ENCODE measurements at regions not wholly inside any gene's neighbourhood (a gene's known extent, or its start where the extent isn't known, plus 50 kb on each side); places are given as distances from the start of the nearest gene placed in this dataset.

DNA sequence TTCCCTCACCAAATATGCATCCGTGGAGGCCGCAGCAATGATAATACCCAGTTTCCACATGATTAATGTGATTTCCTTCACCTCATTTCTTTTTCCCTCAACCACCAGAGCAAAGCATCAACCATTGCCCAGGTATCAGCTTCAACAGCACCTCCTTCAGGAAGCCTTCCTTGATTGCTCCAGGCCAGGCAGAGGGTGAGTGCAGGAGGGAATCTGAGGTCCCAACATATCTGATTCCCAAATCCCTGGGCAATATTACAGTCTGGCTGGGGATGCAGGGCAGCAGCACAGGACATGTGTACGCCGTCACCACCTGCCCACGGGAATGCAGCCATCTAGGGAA is 142.4 kb upstream of the MYCN start:
- DNase-seq (ENCODE audit: extremely low read depth in 1 of 11, low read depth in 9 of 11, low spot score in 4 of 11), result no peak

DNA sequence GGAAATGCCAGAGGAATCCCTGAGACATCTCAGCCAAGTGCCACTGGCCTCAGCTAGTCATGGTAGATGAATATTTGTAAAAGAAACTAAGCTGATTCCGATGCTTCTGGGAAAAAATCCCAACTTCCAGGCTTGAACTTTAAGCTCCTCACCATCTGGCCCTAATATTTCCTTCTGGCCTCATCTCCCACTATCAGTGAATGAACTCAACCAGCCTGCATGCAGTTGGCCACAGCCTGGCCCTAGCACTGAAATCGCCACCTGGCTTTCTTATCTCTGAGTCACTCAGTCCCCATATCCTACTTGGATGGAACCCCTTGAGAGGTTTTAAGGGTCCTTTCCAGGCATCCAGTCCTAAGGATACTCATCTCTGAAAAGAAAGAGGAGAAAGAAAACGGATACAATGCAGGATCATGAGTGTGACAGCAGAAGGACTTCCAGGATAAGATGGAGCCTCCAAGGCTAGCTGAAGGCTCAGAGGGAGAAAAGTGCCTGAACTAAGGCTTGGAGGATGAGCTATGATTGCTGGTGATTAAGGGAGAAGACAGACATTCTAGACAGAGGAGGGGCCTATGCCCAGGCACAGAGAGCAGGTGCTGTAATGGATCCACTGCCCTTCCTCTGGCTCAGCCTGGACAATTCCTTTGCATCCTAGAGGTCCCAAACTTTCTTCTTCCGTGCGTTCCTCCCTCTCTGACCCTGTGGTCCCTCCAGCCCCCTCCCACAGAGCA is 141.5 kb upstream of the MYCN start:
- no peak for DNase-seq (ENCODE audit: extremely low read depth in 1 of 11, low read depth in 9 of 11, low spot score in 4 of 11)

DNA sequence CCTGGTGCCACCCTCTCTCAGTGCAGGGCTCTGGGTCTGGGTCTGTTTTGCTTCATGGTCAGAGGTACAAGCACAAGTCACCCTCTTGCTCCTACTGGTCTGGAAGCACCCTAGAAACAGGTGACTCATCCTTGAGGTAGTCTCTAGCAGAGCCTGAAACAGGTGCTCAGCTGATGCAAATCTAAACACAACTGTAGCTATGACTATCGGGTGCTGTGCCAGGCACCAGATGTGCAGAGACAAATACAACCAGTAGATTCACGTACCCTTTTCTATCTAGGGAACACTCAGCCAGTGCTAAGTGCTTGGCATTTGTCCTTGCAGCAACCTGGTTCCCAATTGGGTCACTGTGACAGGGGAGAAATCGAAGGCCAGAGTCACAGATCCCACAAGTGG is 140.9 kb upstream of the MYCN start:
- no peak for DNase-seq (ENCODE audit: extremely low read depth in 1 of 11, low read depth in 9 of 11, low spot score in 4 of 11)

DNA sequence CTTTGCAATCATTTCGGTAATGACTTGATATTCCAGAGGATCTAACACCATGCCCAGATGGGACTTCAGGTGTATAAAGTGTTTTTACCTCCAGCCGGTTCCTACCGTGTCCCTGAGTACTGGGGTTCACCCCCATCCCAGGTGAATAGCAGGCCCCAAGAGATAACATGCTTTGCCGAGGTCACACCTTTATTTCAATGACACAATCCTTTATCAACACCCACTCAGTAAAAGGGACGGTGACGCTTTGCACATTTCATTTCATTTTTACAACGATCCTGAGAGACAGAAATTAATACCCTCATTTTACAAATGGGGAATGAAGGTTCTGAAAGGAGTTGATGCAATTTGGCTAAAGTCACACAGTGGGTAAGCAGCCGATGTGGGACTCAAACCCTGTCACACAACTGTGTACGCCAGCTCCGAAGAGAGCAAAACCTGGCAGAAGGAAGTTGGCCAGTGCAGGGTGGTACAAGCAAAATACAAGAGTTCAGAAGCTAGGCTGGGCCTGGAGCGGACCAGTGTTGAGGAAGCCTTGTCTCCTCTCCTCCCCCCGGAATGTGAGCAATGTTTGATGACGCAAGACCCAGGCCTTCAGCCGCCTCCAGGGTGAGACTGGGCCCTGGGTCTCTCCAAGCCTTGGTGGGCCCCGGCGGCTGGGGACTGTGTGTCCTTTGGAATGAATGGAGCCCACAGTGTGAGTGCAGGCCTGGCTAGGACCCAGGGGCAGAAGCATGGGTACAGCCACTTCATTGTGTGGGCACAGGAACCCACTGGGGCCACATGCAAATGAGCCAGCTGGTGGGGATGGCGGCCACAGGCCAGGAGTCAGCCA is 139.6 kb upstream of the MYCN start:
- no peak for DNase-seq (ENCODE audit: extremely low read depth in 1 of 11, low read depth in 9 of 11, low spot score in 4 of 11)

DNA sequence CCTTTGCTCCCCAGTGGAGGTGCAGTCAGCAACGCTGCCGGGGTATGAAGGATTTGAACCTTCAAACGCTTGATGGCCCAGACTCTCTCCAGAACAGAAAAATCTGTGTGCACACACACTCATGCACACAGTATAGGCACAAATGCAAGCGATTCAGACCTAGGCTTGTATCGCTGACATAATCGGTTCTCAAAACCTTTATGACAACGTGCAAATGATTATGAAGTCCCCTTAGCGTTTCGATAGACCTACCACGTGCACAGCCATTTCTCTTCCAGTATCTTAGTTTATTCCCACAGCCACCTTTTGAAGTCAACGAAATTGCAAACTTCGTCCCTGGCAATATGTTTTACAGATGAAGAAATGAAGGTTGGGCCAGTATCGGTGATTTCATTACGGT is 138.9 kb upstream of the MYCN start:
- no peak for DNase-seq (ENCODE audit: extremely low read depth in 1 of 11, low read depth in 9 of 11, low spot score in 4 of 11)

GRCh38 chr2:15801904-15802303 is 138.4 kb upstream of the MYCN start:
- no peak for DNase-seq (ENCODE audit: extremely low read depth in 1 of 11, low read depth in 9 of 11, low spot score in 4 of 11)

- DNase-seq (ENCODE audit: extremely low read depth in 1 of 11, low read depth in 9 of 11, low spot score in 4 of 11), result no peak
These were observed 137.4 kb upstream of the MYCN start for GRCh38 chr2:15802657-15803542.

DNA sequence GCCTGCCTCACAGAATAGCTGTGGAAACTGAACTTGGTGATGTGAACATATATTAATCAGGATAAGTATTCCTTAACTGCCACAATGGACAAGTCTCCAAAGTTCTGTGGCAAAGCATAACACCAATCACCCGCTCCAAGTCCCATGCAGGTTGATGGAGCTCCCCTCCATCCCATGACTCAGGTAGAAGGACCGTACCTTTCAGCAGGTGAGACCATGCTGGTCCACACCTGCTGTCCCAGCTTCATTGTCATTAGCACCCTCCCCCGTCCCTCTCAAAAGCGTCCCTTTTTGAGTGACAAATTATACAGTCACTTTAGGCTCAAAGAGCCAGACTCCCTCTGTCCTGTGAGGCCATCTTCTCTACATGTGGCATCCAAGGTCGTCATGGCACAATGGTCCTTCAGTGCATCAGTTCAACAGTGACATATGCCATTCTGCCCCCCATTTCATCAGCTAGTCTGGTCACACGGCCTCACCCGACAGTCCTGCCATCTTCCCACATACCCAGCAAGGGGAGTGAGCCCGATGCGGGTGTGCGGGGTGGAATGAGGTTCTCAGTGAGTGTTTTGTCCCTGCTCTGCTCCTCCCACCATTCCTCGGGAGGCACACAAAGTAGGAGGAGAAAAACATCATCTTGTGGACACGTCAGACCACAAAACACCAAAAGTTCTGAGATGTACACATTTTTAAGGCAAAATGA is 136.7 kb upstream of the MYCN start:
- no peak for DNase-seq (ENCODE audit: extremely low read depth in 1 of 11, low read depth in 9 of 11, low spot score in 4 of 11)

- no peak for DNase-seq (ENCODE audit: extremely low read depth in 1 of 11, low read depth in 9 of 11, low spot score in 4 of 11)
These were observed 136.1 kb upstream of the MYCN start for GRCh38 chr2:15804246-15804619.

DNA sequence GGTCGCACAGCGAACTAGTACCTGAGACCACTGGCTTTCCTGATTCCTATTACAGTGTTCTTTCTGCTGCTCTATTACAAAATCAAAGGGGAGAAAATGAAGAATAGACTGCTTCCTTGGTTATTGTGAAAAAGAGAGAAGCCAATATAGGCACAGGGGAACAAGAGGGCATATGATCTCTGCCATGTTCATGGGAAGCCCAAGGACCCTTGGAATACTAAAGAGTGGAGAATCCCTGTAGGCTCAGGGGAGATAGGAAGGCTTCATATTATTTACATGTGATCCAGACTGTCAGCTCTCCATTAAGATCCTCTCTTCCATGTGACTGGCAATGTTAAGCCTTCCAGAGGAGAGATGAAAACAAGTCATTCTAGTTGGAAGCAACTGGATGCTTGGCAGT is 135.7 kb upstream of the MYCN start:
- DNase-seq (ENCODE audit: extremely low read depth in 1 of 11, low read depth in 9 of 11, low spot score in 4 of 11), result no peak

DNA sequence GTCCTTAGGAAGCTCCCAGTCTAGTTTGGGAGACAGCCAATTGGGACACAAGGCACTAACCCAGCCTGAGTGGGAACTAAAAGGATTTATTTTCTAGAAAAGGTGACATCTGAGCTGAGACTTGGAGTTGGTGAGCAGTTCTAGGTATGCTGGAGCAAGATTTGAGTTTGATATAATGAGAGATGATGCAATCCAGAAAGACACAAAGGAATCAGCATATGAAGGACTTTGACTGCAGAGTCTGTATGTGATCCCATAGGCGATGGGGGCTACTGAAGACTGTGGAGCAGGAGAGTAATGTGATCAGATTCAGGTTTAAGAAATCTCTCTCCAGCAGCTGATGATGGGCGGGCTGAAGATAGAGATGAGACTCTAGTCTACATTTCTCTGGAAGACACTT is 135.1 kb upstream of the MYCN start:
- no peak for DNase-seq (ENCODE audit: extremely low read depth in 1 of 11, low read depth in 9 of 11, low spot score in 4 of 11)

DNA sequence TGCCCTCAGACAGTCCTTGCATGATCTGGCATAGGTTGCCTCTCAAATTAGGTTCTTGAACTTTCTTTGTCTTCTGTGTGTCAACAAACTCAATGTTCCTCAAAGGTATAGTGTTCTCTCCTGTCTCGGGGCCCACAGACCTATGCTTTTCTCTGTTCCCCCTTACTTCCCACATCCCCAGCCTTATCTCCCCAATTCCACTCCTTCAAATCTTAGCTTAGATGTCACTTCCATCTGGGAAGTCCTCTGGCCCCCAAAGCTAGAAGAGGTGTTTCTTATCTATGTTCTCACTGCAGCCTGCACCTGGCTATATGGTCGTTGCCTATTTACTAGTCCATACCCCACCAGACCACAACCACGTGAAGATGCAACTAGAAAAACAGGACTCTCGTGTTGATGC is 134.6 kb upstream of the MYCN start:
- no peak for DNase-seq (ENCODE audit: extremely low read depth in 1 of 11, low read depth in 9 of 11, low spot score in 4 of 11)

GRCh38 chr2:15806801-15807417 is 133.4 kb upstream of the MYCN start:
- no peak for DNase-seq (ENCODE audit: extremely low read depth in 1 of 11, low read depth in 9 of 11, low spot score in 4 of 11)

GRCh38 chr2:15807418-15808203 is 132.7 kb upstream of the MYCN start:
- DNase-seq (ENCODE audit: extremely low read depth in 1 of 11, low read depth in 9 of 11, low spot score in 4 of 11), result no peak

GRCh38 chr2:15808204-15808910 is 132.0 kb upstream of the MYCN start:
- no peak for DNase-seq (ENCODE audit: extremely low read depth in 1 of 11, low read depth in 9 of 11, low spot score in 4 of 11)

DNA sequence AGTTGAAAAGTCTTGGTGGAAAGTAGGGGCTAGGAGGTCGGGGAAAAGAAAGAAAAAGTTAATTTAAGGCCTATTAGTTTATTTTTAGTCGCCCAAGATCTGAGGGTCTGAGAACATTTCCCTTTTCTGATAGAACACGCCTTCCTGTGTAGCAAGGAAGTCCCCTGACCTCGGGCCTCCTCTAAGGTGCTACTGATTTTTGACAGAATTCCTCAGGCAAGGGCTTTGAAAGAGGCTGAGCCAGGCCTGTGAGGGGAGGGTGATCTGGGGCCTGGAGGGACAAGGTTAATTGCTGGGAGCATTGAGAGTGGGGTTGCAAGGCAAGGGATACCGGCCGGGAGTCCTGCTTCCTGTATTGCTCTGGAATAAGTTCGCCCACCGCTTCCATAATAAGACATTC is 131.4 kb upstream of the MYCN start:
- DNase-seq (ENCODE audit: extremely low read depth in 1 of 11, low read depth in 9 of 11, low spot score in 4 of 11), result no peak

- no peak for DNase-seq (ENCODE audit: extremely low read depth in 1 of 11, low read depth in 9 of 11, low spot score in 4 of 11)
These were observed 130.9 kb upstream of the MYCN start for GRCh38 chr2:15809404-15809803.

Measured in renal cortex interstitium (tissue), 11 donors.